ENCODE measurements at regions not wholly inside any gene's neighbourhood (a gene's known extent, or its start where the extent isn't known, plus 50 kb on each side); places are given as distances from the start of the nearest gene placed in this dataset.
"Not testable (repeated sequence)": the region's sequence is repeated elsewhere in the genome, so short reads cannot be mapped to it uniquely, and the experiment has no call there.

DNA sequence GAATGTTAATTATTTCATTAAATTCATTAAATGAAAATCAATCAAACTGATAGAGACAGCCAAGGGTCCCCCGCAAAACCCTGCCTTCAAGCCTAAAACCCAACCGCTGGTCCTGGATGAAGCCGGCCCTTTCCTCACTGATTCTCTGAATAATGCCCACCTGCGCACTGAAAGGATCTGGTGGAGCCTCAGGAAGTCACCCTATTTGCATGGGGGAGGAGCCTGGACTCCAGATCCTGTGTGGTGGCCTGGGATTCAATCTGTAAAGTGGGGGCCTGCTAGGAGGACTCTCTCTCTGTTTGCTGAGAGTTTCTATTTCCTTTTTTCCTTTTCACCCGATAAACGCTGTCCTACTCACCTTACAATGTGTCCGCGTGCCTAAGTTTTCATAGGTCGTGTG, 97.9 kb upstream of the ADAMTS3 start:
- DNase-seq: no peak

DNA sequence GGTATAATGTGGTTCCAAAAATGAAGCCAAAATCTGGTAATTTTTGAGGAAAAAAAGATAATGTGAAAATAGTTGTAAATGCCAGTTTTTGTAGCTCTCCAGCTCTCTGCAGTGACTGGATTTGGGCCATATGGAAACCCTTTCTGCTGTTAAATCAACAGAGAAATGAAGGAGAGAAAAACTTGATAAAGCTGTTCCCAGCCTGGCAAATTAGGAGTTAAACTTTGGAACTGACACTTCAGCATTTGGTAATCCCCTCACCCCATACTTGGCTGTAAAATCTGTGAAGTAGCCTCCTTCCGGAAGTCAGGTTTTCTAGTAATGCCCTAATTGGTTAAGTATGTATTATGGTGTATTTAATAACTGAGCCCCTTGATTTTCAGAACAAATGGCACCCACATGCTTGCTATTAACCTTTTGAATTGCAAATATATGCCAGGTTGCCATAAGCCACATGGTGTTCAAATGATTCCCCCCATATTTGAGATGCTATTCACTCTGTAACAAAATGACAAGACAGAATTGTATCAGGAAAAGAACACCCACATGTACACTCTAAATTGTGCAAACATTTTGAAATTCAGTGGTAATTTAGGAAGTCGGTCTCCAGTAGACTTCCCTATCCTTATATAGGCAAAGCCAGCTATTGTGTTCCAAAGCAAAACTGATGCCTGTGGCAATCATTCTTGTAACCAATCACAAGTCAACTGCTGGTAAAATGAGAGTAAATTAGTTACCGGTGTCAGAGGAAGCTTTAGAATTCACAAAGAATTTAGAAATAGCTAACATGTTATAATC, 96.3 kb upstream of the ADAMTS3 start:
- DNase-seq: no peak

GRCh38 chr4:72663828-72664227, 94.8 kb upstream of the ADAMTS3 start:
- no peak for DNase-seq

- DNase-seq: no peak
Observed at GRCh38 chr4:72661830-72662229, 92.8 kb upstream of the ADAMTS3 start.

DNA sequence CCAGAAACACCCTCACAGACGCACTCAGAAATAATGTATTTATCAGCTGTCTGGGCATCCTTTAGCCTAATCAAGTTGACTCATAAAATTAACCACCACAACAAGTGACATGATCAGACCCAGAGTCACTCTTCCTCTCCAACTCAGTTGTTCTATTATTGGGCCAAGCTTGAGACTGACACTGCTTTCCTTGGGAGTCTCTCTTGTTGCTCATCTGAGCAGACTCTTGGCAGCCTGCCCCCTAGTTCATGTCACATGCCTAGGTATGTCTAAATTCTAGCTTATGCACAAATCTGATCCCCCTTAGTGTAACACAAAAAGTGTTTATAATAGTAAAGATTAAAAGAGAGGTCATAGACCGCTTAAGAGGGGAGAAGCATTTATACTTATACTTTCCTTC, 72.6 kb upstream of the ADAMTS3 start:
- DNase-seq: no peak

GRCh38 chr4:72636866-72637265, 67.8 kb upstream of the ADAMTS3 start:
- not testable (repeated sequence) for DNase-seq

- DNase-seq: not testable (repeated sequence)
Observed at GRCh38 chr4:72635931-72636330, 66.9 kb upstream of the ADAMTS3 start.

- DNase-seq: not testable (repeated sequence)
Observed at GRCh38 chr4:72632253-72632652, 63.2 kb upstream of the ADAMTS3 start.

DNA sequence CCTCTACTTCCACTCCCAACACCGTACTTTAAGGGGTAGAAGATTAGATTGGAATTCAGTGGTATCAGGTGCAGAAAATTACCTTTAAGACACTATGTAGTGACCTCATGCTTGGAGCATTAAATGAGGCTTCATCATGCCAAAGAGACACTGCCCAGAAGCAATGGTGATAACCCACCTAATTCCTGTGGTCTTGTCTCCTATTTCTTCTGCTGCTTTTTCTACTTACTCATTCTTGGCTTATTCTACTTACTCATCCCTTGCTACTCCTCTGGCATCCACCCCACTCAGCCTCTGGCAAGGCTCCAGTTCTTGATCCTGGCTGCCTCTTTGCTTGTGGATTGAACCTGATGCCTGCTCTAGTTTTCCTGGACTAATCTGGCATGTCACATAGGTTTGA, 62.3 kb upstream of the ADAMTS3 start:
- no peak for DNase-seq

GRCh38 chr4:72629540-72629939, 60.5 kb upstream of the ADAMTS3 start:
- no peak for DNase-seq

- no peak for DNase-seq
Observed at GRCh38 chr4:72627723-72628122, 58.7 kb upstream of the ADAMTS3 start.

Measured in NCI-H2171 treated with DMSO at 0.1 percent for 48 hours (cell line).